Left ventricle myocardium inferior (tissue), 1 donor: ENCODE measurements at regions not wholly inside any gene's neighbourhood (a gene's known extent, or its start where the extent isn't known, plus 50 kb on each side); places are given as distances from the start of the nearest gene placed in this dataset.

Source experiments
- DNase-seq: peaks from one replicate; pipeline ENCODE4 v3.0.0-alpha.2; 2020
- H3K27ac ChIP-seq: fragments of 200-600 bp; replicated peaks from 2 replicates; pipeline ENCODE4 v1.8.0; 2021
- H3K27me3 ChIP-seq: fragments of 200-600 bp; 2 replicates; pipeline ENCODE4 v1.8.0; 2021; ENCODE audit warnings: low read depth
- H3K36me3 ChIP-seq: fragments of 200-600 bp; 2 replicates; pipeline ENCODE4 v1.8.0; 2021
- H3K4me1 ChIP-seq: fragments of 200-600 bp; 2 replicates; pipeline ENCODE4 v1.8.0; 2021
- H3K4me3 ChIP-seq: fragments of 200-600 bp; 2 replicates; pipeline ENCODE4 v1.8.0; 2021; ENCODE audit warnings: mild to moderate bottlenecking, moderate library complexity
- H3K9me3 ChIP-seq: fragments of 200-600 bp; replicated peaks from 2 replicates; pipeline ENCODE4 v1.8.0; 2021
- intact Hi-C: fragments of 100-400 bp; cut with micrococcal nuclease; formaldehyde crosslinking; loops from one replicate; pipeline ENCODE4 v1.11.0; 2022
- TF ChIP-seq, protein P1 (sequence below): fragments of 200-600 bp; IDR thresholded peaks from 2 replicates; pipeline ENCODE4 v1.8.0; 2021; ENCODE audit warnings: antibody characterized with exemption, mild to moderate bottlenecking, borderline replicate concordance
- donor health status: DM: no; HTN: yes; CAD: no; lungs with severe emphysema.

GRCh38 chr11:109251230-109251629, 170.8 kb upstream of the C11orf87 start:
- Histone ChIP-seq H3K27ac (no peak overlapping the region), H3K4me1 (no peaks in the 10 kb centered on the region), H3K9me3 (no peaks in the 10 kb centered on the region), H3K4me3 (no peak overlapping the region), H3K27me3 (no peaks in the 10 kb centered on the region), H3K36me3 (no peaks in the 10 kb centered on the region)
- TF ChIP-seq, protein P1, sequence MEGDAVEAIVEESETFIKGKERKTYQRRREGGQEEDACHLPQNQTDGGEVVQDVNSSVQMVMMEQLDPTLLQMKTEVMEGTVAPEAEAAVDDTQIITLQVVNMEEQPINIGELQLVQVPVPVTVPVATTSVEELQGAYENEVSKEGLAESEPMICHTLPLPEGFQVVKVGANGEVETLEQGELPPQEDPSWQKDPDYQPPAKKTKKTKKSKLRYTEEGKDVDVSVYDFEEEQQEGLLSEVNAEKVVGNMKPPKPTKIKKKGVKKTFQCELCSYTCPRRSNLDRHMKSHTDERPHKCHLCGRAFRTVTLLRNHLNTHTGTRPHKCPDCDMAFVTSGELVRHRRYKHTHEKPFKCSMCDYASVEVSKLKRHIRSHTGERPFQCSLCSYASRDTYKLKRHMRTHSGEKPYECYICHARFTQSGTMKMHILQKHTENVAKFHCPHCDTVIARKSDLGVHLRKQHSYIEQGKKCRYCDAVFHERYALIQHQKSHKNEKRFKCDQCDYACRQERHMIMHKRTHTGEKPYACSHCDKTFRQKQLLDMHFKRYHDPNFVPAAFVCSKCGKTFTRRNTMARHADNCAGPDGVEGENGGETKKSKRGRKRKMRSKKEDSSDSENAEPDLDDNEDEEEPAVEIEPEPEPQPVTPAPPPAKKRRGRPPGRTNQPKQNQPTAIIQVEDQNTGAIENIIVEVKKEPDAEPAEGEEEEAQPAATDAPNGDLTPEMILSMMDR, result no peak
- no peak for DNase-seq
- intact Hi-C loops, result no loop called here

GRCh38 chr11:109264128-109264527, 157.9 kb upstream of the C11orf87 start:
- Histone ChIP-seq H3K36me3 (no peaks in the 10 kb centered on the region), H3K27me3 (no peaks in the 10 kb centered on the region), H3K4me3 (no peak overlapping the region), H3K9me3 (peaks cover 40% of the 10 kb centered on the region), H3K4me1 (no peaks in the 10 kb centered on the region), H3K27ac (no peak overlapping the region)
- intact Hi-C loops, result no loop called here
- no peak for DNase-seq
- TF ChIP-seq, protein P1, result no peak

- no peaks in the 10 kb centered on the region for H3K27me3 ChIP-seq
- no peaks in the 10 kb centered on the region for H3K36me3 ChIP-seq
- no peak for DNase-seq
- no peak overlapping the region for H3K27ac ChIP-seq
- no peak overlapping the region for H3K4me3 ChIP-seq
- intact Hi-C loops, result no loop called here
- H3K9me3 ChIP-seq, result peaks cover 49% of the 10 kb centered on the region
- H3K4me1 ChIP-seq, result no peaks in the 10 kb centered on the region
- TF ChIP-seq, protein P1, result no peak
Observed at GRCh38 chr11:109267293-109268095, 154.5 kb upstream of the C11orf87 start.

DNA sequence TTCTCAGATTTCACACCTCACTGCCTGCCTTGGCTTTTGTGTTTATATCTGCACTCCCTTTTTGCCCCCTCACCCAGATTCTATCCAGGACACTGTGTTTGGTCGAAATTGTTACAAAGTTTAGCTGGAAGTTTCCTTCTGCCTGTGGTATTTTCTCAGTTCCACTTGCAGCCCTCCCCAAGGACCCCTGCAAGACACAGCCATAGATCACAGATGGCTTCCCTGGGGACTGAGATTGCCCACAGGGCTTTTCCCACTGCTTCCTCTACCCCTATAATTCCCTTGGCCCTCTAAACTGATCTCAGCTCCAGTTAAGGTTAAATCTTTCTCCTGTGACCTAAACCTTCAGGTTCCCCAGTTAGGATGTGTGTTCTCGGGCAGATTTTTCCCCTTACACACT, 146.1 kb upstream of the C11orf87 start:
- Histone ChIP-seq H3K9me3 (peaks cover 28% of the 10 kb centered on the region), H3K27me3 (no peaks in the 10 kb centered on the region), H3K4me1 (no peaks in the 10 kb centered on the region), H3K27ac (no peak overlapping the region), H3K36me3 (no peaks in the 10 kb centered on the region), H3K4me3 (no peak overlapping the region)
- intact Hi-C loops, result no loop called here
- DNase-seq, result no peak
- TF ChIP-seq, protein P1, result no peak

- no peak overlapping the region for H3K4me3 ChIP-seq
- intact Hi-C loops, result no loop called here
- no peak overlapping the region for H3K27ac ChIP-seq
- no peaks in the 10 kb centered on the region for H3K36me3 ChIP-seq
- TF ChIP-seq, protein P1, result no peak
- H3K27me3 ChIP-seq, result no peaks in the 10 kb centered on the region
- H3K4me1 ChIP-seq, result no peaks in the 10 kb centered on the region
- DNase-seq, result no peak
- H3K9me3 ChIP-seq, result peaks cover 19% of the 10 kb centered on the region
Observed at GRCh38 chr11:109285465-109285864, 136.5 kb upstream of the C11orf87 start.
